ENCODE measurements at regions not wholly inside any gene's neighbourhood (a gene's known extent, or its start where the extent isn't known, plus 50 kb on each side); places are given as distances from the start of the nearest gene placed in this dataset.

DNA sequence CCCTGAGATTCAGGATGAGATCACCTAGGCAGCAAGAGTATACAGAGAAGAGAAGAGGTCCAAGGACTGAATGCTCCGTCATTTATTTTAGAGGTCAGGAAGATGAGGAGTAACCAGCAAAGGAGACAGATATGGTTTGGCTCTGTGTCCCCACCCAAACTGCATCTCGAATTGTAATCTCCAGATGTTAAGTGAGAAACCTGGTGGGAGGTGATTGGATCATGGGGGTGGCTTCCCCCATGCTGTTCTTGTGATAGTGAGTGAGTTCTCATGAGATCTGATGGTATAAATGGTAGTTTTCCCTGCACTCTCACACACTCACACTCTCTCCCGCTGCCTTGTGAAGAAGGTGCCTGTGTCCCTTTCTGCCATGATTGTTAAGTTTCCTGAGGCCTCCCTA lies 60.8 kb downstream of the MID1IP1 start:
- Histone ChIP-seq H3K4me3 (ENCODE audit: low read depth, low read length) (no peak overlapping the region), H3K9me3 (ENCODE audit: control insufficient read depth, insufficient read depth, low read depth, low read length) (no peaks in the 10 kb centered on the region), H3K36me3 (ENCODE audit: control insufficient read depth in 2 of 2, insufficient read depth in 1 of 2, low read length in 2 of 2) (no peaks in the 10 kb centered on the region), H3K27ac (ENCODE audit: extremely low read depth, low read depth, low read length) (no peak overlapping the region), H3K4me1 (ENCODE audit: control insufficient read depth, insufficient read depth, low read length) (no peaks in the 10 kb centered on the region)
- TF ChIP-seq ZNF76 (tag by site-specific recombination; IDR thresholded peaks at IDR 0.05; ENCODE audit: borderline replicate concordance, low read depth): no peak
- no peak for TF ChIP-seq OVOL3 (tag by site-specific recombination; IDR thresholded peaks at IDR 0.05)
- TF ChIP-seq, protein P1, sequence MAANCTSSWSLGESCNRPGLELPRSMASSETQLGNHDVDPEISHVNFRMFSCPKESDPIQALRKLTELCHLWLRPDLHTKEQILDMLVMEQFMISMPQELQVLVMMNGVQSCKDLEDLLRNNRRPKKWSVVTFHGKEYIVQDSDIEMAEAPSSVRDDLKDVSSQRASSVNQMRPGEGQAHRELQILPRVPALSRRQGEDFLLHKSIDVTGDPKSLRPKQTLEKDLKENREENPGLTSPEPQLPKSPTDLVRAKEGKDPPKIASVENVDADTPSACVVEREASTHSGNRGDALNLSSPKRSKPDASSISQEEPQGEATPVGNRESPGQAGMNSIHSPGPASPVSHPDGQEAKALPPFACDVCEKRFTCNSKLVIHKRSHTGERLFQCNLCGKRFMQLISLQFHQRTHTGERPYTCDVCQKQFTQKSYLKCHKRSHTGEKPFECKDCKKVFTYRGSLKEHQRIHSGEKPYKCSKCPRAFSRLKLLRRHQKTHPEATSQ (tag by site-specific recombination; IDR thresholded peaks at IDR 0.05): no peak
- TF ChIP-seq SCRT2 (tag by site-specific recombination; IDR thresholded peaks at IDR 0.05): no peak
- TF ChIP-seq ZNF621 (tag by site-specific recombination; IDR thresholded peaks at IDR 0.05): no peak
- TF ChIP-seq ZNF571 (tag by site-specific recombination; IDR thresholded peaks at IDR 0.05): no peak
- TF ChIP-seq ZXDB (tag by site-specific recombination; IDR thresholded peaks at IDR 0.05): no peak
- no peak for TF ChIP-seq ZNF610 (tag by site-specific recombination; IDR thresholded peaks at IDR 0.05; ENCODE audit: borderline replicate concordance)
- TF ChIP-seq MYNN (tag by site-specific recombination; IDR thresholded peaks at IDR 0.05; ENCODE audit: borderline replicate concordance): no peak
- TF ChIP-seq ZNF184 (tag by site-specific recombination; IDR thresholded peaks at IDR 0.05): no peak
- no peak for TF ChIP-seq KLF7 (tag by site-specific recombination; IDR thresholded peaks at IDR 0.05; ENCODE audit: borderline replicate concordance)
- TF ChIP-seq ELK4 (IDR thresholded peaks at IDR 0.05; ENCODE audit: borderline replicate concordance, low read depth, low read length): no peak
- TF ChIP-seq ZNF747 (tag by site-specific recombination; IDR thresholded peaks at IDR 0.05): no peak
- no peak for TF ChIP-seq ZNF561 (tag by site-specific recombination; IDR thresholded peaks at IDR 0.05; ENCODE audit: borderline replicate concordance)
- TF ChIP-seq EGR2 (tag by site-specific recombination; IDR thresholded peaks at IDR 0.05; ENCODE audit: low read depth): no peak
- no peak for TF ChIP-seq ZNF629 (tag by site-specific recombination; IDR thresholded peaks at IDR 0.05)
- TF ChIP-seq ZNF112 (tag by site-specific recombination; IDR thresholded peaks at IDR 0.05): no peak
- TF ChIP-seq ZNF23 (tag by site-specific recombination; IDR thresholded peaks at IDR 0.05; ENCODE audit: borderline replicate concordance): no peak
- no peak for TF ChIP-seq ZNF138 (tag by site-specific recombination; IDR thresholded peaks at IDR 0.05; ENCODE audit: borderline replicate concordance)
- CTCF ChIA-PET: no interaction called here
- POLR2A ChIA-PET: no interaction called here

- no peaks in the 10 kb centered on the region for H3K9me3 ChIP-seq (ENCODE audit: control insufficient read depth, insufficient read depth, low read depth, low read length)
- no peak overlapping the region for H3K27ac ChIP-seq (ENCODE audit: extremely low read depth, low read depth, low read length)
- H3K36me3 ChIP-seq (ENCODE audit: control insufficient read depth in 2 of 2, insufficient read depth in 1 of 2, low read length in 2 of 2): no peaks in the 10 kb centered on the region
- ChIA-PET CTCF (no interaction called here), POLR2A (no interaction called here)
- H3K4me3 ChIP-seq (ENCODE audit: low read depth, low read length): no peak overlapping the region
- H3K4me1 ChIP-seq (ENCODE audit: control insufficient read depth, insufficient read depth, low read length): no peaks in the 10 kb centered on the region
- TF ChIP-seq FEZF1 (tag by site-specific recombination; IDR thresholded peaks at IDR 0.05) (no peak), ZNF664 (tag by site-specific recombination; IDR thresholded peaks at IDR 0.05) (no peak), ZNF654 (tag by site-specific recombination; IDR thresholded peaks at IDR 0.05; ENCODE audit: low read depth) (no peak), ZNF704 (tag by site-specific recombination; IDR thresholded peaks at IDR 0.05) (no peak), ZNF394 (tag by site-specific recombination; IDR thresholded peaks at IDR 0.05; ENCODE audit: borderline replicate concordance) (no peak), ZNF335 (tag by site-specific recombination; conservative IDR thresholded peaks at IDR 0.05) (no peak), ZNF280D (tag by site-specific recombination; IDR thresholded peaks at IDR 0.05) (no peak)
- TF ChIP-seq, protein P2, sequence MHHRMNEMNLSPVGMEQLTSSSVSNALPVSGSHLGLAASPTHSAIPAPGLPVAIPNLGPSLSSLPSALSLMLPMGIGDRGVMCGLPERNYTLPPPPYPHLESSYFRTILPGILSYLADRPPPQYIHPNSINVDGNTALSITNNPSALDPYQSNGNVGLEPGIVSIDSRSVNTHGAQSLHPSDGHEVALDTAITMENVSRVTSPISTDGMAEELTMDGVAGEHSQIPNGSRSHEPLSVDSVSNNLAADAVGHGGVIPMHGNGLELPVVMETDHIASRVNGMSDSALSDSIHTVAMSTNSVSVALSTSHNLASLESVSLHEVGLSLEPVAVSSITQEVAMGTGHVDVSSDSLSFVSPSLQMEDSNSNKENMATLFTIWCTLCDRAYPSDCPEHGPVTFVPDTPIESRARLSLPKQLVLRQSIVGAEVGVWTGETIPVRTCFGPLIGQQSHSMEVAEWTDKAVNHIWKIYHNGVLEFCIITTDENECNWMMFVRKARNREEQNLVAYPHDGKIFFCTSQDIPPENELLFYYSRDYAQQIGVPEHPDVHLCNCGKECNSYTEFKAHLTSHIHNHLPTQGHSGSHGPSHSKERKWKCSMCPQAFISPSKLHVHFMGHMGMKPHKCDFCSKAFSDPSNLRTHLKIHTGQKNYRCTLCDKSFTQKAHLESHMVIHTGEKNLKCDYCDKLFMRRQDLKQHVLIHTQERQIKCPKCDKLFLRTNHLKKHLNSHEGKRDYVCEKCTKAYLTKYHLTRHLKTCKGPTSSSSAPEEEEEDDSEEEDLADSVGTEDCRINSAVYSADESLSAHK (tag by site-specific recombination; IDR thresholded peaks at IDR 0.05): no peak
Observed at GRCh38 chrX:38864165-38864564, 62.9 kb downstream of the MID1IP1 start.

Data from HEK293 (cell line).